ENCODE measurements at regions not wholly inside any gene's neighbourhood (a gene's known extent, or its start where the extent isn't known, plus 50 kb on each side); places are given as distances from the start of the nearest gene placed in this dataset.

GRCh38 chr5:165244407-165244806 is 1739.0 kb downstream of the MAT2B start:
- Histone ChIP-seq H3K27me3 (replicated peaks; ENCODE audit: control insufficient read depth, insufficient read depth, low read length) (no peaks in the 10 kb centered on the region), H3K36me3 (ENCODE audit: control insufficient read depth, insufficient read depth, low read length) (no peaks in the 10 kb centered on the region), H3K4me3 (replicated peaks; ENCODE audit: low read depth, low read length) (no peak overlapping the region)
- no peak for TF ChIP-seq CTCF (IDR thresholded peaks at IDR 0.05; ENCODE audit: insufficient read depth, low read length, poor library complexity, severe bottlenecking)
- DNase-seq (ENCODE audit: extremely low read depth, insufficient read length) = no peak

GRCh38 chr5:165258197-165258771 is 1752.9 kb downstream of the MAT2B start:
- no peak for DNase-seq (ENCODE audit: extremely low read depth, insufficient read length)
- no peak for TF ChIP-seq CTCF (IDR thresholded peaks at IDR 0.05; ENCODE audit: insufficient read depth, low read length, poor library complexity, severe bottlenecking)
- H3K27me3 ChIP-seq (replicated peaks; ENCODE audit: control insufficient read depth, insufficient read depth, low read length) = no peaks in the 10 kb centered on the region
- H3K36me3 ChIP-seq (ENCODE audit: control insufficient read depth, insufficient read depth, low read length) = no peaks in the 10 kb centered on the region
- H3K4me3 ChIP-seq (replicated peaks; ENCODE audit: low read depth, low read length) = no peak overlapping the region

- TF ChIP-seq CTCF (IDR thresholded peaks at IDR 0.05; ENCODE audit: insufficient read depth, low read length, poor library complexity, severe bottlenecking) = no peak
- H3K36me3 ChIP-seq (ENCODE audit: control insufficient read depth, insufficient read depth, low read length) = no peaks in the 10 kb centered on the region
Measured at GRCh38 chr5:165260426-165260825, 1755.0 kb downstream of the MAT2B start.

GRCh38 chr5:165263536-165263935 is 1758.1 kb downstream of the MAT2B start:
- no peak for DNase-seq (ENCODE audit: extremely low read depth, insufficient read length)
- no peak for TF ChIP-seq CTCF (IDR thresholded peaks at IDR 0.05; ENCODE audit: insufficient read depth, low read length, poor library complexity, severe bottlenecking)
- Histone ChIP-seq H3K4me3 (replicated peaks; ENCODE audit: low read depth, low read length) (no peak overlapping the region), H3K36me3 (ENCODE audit: control insufficient read depth, insufficient read depth, low read length) (no peaks in the 10 kb centered on the region), H3K27me3 (replicated peaks; ENCODE audit: control insufficient read depth, insufficient read depth, low read length) (no peaks in the 10 kb centered on the region)

More at GRCh38 chr5:165260426-165260825, 1755.0 kb downstream of the MAT2B start:
- DNase-seq (ENCODE audit: extremely low read depth, insufficient read length) = no peak
- Histone ChIP-seq H3K27me3 (replicated peaks; ENCODE audit: control insufficient read depth, insufficient read depth, low read length) (no peaks in the 10 kb centered on the region), H3K4me3 (replicated peaks; ENCODE audit: low read depth, low read length) (no peak overlapping the region)

- no peaks in the 10 kb centered on the region for H3K27me3 ChIP-seq (replicated peaks; ENCODE audit: control insufficient read depth, insufficient read depth, low read length)
- H3K4me3 ChIP-seq (replicated peaks; ENCODE audit: low read depth, low read length) = no peak overlapping the region
- H3K36me3 ChIP-seq (ENCODE audit: control insufficient read depth, insufficient read depth, low read length) = no peaks in the 10 kb centered on the region
- no peak for DNase-seq (ENCODE audit: extremely low read depth, insufficient read length)
- no peak for TF ChIP-seq CTCF (IDR thresholded peaks at IDR 0.05; ENCODE audit: insufficient read depth, low read length, poor library complexity, severe bottlenecking)
Measured at GRCh38 chr5:165266939-165267338, 1761.5 kb downstream of the MAT2B start.

GRCh38 chr5:165272436-165272835 is 1767.0 kb downstream of the MAT2B start:
- Histone ChIP-seq H3K36me3 (ENCODE audit: control insufficient read depth, insufficient read depth, low read length) (no peaks in the 10 kb centered on the region), H3K4me3 (replicated peaks; ENCODE audit: low read depth, low read length) (no peak overlapping the region), H3K27me3 (replicated peaks; ENCODE audit: control insufficient read depth, insufficient read depth, low read length) (no peaks in the 10 kb centered on the region)
- DNase-seq (ENCODE audit: extremely low read depth, insufficient read length) = no peak
- no peak for TF ChIP-seq CTCF (IDR thresholded peaks at IDR 0.05; ENCODE audit: insufficient read depth, low read length, poor library complexity, severe bottlenecking)
